ENCODE measurements at regions not wholly inside any gene's neighbourhood (a gene's known extent, or its start where the extent isn't known, plus 50 kb on each side); places are given as distances from the start of the nearest gene placed in this dataset.

- Histone ChIP-seq H3K27me3 (ENCODE audit: control insufficient read depth, low read length) (no peaks in the 10 kb centered on the region), H3K79me2 (ENCODE audit: control insufficient read depth, low read length) (no peaks in the 10 kb centered on the region), H3K27ac (ENCODE audit: low read depth, low read length) (no peak overlapping the region), H3K4me3 (ENCODE audit: low read length) (no peak overlapping the region), H3K4me2 (ENCODE audit: low read length) (no peak overlapping the region), H3K4me1 (ENCODE audit: control insufficient read depth, low read length) (no peaks in the 10 kb centered on the region), H4K20me1 (ENCODE audit: control insufficient read depth, insufficient read depth, low read depth, low read length) (no peaks in the 10 kb centered on the region), H3K9me3 (ENCODE audit: control insufficient read depth, insufficient read depth, low read length) (no peaks in the 10 kb centered on the region), H3F3A (ENCODE audit: control insufficient read depth, insufficient read depth) (no peaks in the 10 kb centered on the region), H3K9me2 (replicated peaks; ENCODE audit: control insufficient read depth, low read length) (no peaks in the 10 kb centered on the region), H3K36me3 (ENCODE audit: control insufficient read depth, low read length) (no peaks in the 10 kb centered on the region)
- no peak for TF ChIP-seq EZH2phosphoT487 (IDR thresholded peaks at IDR 0.05; ENCODE audit: borderline replicate concordance, low read length)
- TF ChIP-seq, protein P1, sequence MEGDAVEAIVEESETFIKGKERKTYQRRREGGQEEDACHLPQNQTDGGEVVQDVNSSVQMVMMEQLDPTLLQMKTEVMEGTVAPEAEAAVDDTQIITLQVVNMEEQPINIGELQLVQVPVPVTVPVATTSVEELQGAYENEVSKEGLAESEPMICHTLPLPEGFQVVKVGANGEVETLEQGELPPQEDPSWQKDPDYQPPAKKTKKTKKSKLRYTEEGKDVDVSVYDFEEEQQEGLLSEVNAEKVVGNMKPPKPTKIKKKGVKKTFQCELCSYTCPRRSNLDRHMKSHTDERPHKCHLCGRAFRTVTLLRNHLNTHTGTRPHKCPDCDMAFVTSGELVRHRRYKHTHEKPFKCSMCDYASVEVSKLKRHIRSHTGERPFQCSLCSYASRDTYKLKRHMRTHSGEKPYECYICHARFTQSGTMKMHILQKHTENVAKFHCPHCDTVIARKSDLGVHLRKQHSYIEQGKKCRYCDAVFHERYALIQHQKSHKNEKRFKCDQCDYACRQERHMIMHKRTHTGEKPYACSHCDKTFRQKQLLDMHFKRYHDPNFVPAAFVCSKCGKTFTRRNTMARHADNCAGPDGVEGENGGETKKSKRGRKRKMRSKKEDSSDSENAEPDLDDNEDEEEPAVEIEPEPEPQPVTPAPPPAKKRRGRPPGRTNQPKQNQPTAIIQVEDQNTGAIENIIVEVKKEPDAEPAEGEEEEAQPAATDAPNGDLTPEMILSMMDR (IDR thresholded peaks at IDR 0.05; ENCODE audit: low read depth, low read length, poor library complexity, severe bottlenecking): no peak
Observed at GRCh38 chr16:55149622-55150021, 174.4 kb upstream of the IRX6 start.

GRCh38 chr16:55151561-55152305 lies 172.3 kb upstream of the IRX6 start:
- Histone ChIP-seq H3F3A (ENCODE audit: control insufficient read depth, insufficient read depth) (no peaks in the 10 kb centered on the region), H3K4me1 (ENCODE audit: control insufficient read depth, low read length) (no peaks in the 10 kb centered on the region), H4K20me1 (ENCODE audit: control insufficient read depth, insufficient read depth, low read depth, low read length) (no peaks in the 10 kb centered on the region), H3K27ac (ENCODE audit: low read depth, low read length) (no peak overlapping the region), H3K9me2 (replicated peaks; ENCODE audit: control insufficient read depth, low read length) (no peaks in the 10 kb centered on the region), H3K27me3 (ENCODE audit: control insufficient read depth, low read length) (no peaks in the 10 kb centered on the region), H3K79me2 (ENCODE audit: control insufficient read depth, low read length) (no peaks in the 10 kb centered on the region), H3K4me3 (ENCODE audit: low read length) (no peak overlapping the region), H3K36me3 (ENCODE audit: control insufficient read depth, low read length) (no peaks in the 10 kb centered on the region), H3K4me2 (ENCODE audit: low read length) (no peak overlapping the region), H3K9me3 (ENCODE audit: control insufficient read depth, insufficient read depth, low read length) (no peaks in the 10 kb centered on the region)
- TF ChIP-seq, protein P1 (IDR thresholded peaks at IDR 0.05; ENCODE audit: low read depth, low read length, poor library complexity, severe bottlenecking): no peak
- no peak for TF ChIP-seq EZH2phosphoT487 (IDR thresholded peaks at IDR 0.05; ENCODE audit: borderline replicate concordance, low read length)

GRCh38 chr16:55152875-55153390 lies 171.1 kb upstream of the IRX6 start:
- no peaks in the 10 kb centered on the region for H3K4me1 ChIP-seq (ENCODE audit: control insufficient read depth, low read length)
- H3K9me3 ChIP-seq (ENCODE audit: control insufficient read depth, insufficient read depth, low read length): no peaks in the 10 kb centered on the region
- no peak overlapping the region for H3K4me3 ChIP-seq (ENCODE audit: low read length)
- H3K27ac ChIP-seq (ENCODE audit: low read depth, low read length): no peak overlapping the region
- no peaks in the 10 kb centered on the region for H4K20me1 ChIP-seq (ENCODE audit: control insufficient read depth, insufficient read depth, low read depth, low read length)
- H3K27me3 ChIP-seq (ENCODE audit: control insufficient read depth, low read length): no peaks in the 10 kb centered on the region
- no peaks in the 10 kb centered on the region for H3K36me3 ChIP-seq (ENCODE audit: control insufficient read depth, low read length)
- H3F3A ChIP-seq (ENCODE audit: control insufficient read depth, insufficient read depth): no peaks in the 10 kb centered on the region
- no peak overlapping the region for H3K4me2 ChIP-seq (ENCODE audit: low read length)
- no peaks in the 10 kb centered on the region for H3K79me2 ChIP-seq (ENCODE audit: control insufficient read depth, low read length)
- H3K9me2 ChIP-seq (replicated peaks; ENCODE audit: control insufficient read depth, low read length): no peaks in the 10 kb centered on the region
- TF ChIP-seq, protein P1 (IDR thresholded peaks at IDR 0.05; ENCODE audit: low read depth, low read length, poor library complexity, severe bottlenecking): no peak
- TF ChIP-seq EZH2phosphoT487 (IDR thresholded peaks at IDR 0.05; ENCODE audit: borderline replicate concordance, low read length): no peak

Measured in DOHH2 (cell line).